DND-41 (cell line): ENCODE measurements at regions not wholly inside any gene's neighbourhood (a gene's known extent, or its start where the extent isn't known, plus 50 kb on each side); places are given as distances from the start of the nearest gene placed in this dataset.

Source experiments
- EZH2 ChIP-seq: IDR thresholded peaks from 3 replicates; pipeline ENCODE4 v1.6.1; 2012; ENCODE audit warnings: borderline replicate concordance, low read depth, mild to moderate bottlenecking, moderate library complexity, low read length, inconsistent platforms; ENCODE audit not compliant: severe bottlenecking
- TF ChIP-seq, protein P1 (sequence below): IDR thresholded peaks from 2 replicates; pipeline ENCODE4 v1.5.1; 2012; ENCODE audit warnings: borderline replicate concordance, low read length, moderate library complexity, mild to moderate bottlenecking; ENCODE audit not compliant: poor library complexity, severe bottlenecking; ENCODE audit errors: extremely low read depth

DNA sequence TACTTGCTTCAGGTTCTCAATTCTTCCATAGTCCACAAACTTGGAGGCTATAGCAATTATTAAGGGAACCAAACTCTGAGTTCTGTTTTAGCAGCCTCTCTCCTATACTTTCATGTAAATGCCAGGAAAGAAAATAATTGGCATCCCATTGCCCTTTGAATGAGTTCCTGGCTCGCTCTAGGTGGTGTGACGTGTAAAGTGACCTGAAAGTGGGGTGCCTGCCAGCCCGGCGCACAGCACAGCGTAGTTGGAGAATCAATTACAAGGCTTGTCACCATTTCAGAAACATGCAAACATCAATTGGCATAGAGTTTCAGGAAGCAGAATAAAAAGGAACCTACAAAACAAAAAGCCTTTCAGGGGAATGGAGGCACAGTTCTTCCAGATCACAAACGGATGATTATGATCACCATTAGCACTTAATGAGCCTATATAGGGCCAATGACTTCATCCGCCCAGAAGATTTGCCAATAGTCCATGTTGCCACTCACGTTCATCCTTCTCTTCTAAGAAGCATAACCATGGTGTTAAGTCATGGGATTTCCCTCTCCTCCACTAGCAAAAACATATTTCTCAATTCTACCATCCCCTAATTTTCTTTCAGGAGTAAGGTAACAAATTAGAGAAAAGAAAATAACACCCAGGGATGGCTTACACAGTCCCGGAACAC, 354.6 kb upstream of the ADGRL2 start:
- TF ChIP-seq, protein P1, sequence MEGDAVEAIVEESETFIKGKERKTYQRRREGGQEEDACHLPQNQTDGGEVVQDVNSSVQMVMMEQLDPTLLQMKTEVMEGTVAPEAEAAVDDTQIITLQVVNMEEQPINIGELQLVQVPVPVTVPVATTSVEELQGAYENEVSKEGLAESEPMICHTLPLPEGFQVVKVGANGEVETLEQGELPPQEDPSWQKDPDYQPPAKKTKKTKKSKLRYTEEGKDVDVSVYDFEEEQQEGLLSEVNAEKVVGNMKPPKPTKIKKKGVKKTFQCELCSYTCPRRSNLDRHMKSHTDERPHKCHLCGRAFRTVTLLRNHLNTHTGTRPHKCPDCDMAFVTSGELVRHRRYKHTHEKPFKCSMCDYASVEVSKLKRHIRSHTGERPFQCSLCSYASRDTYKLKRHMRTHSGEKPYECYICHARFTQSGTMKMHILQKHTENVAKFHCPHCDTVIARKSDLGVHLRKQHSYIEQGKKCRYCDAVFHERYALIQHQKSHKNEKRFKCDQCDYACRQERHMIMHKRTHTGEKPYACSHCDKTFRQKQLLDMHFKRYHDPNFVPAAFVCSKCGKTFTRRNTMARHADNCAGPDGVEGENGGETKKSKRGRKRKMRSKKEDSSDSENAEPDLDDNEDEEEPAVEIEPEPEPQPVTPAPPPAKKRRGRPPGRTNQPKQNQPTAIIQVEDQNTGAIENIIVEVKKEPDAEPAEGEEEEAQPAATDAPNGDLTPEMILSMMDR = no peak
- TF ChIP-seq EZH2 = no peak
